Astrocyte of the cerebellum (primary cell): ENCODE measurements at regions not wholly inside any gene's neighbourhood (a gene's known extent, or its start where the extent isn't known, plus 50 kb on each side); places are given as distances from the start of the nearest gene placed in this dataset.

Source experiments
- DNase-seq: peaks from one replicate; pipeline ENCODE4 v3.0.0-alpha.2; 2011; ENCODE audit warnings: low read depth
- H3K4me3 ChIP-seq: 2 replicates; pipeline ENCODE4 v1.5.1; 2011; ENCODE audit warnings: mild to moderate bottlenecking, low read depth, low read length, moderate library complexity
- CTCF ChIP-seq: IDR thresholded peaks from 2 replicates; pipeline ENCODE4 v1.5.1; 2012; ENCODE audit warnings: low read length, low read depth, moderate library complexity, mild to moderate bottlenecking; ENCODE audit errors: missing control alignments
- in situ Hi-C: cut with HindIII; loops from 2 replicates; pipeline ENCODE4 v1.10.0; 2017; ENCODE audit warnings: low sequenced_read_pairs

GRCh38 chr2:238701341-238702206 lies 146.3 kb upstream of the TWIST2 start:
- in situ Hi-C loops: no loop called here
- H3K4me3 ChIP-seq: no peak overlapping the region
- no peak for TF ChIP-seq CTCF
- DNase-seq: no peak

GRCh38 chr2:238702276-238703052 lies 145.4 kb upstream of the TWIST2 start:
- TF ChIP-seq CTCF: no peak
- H3K4me3 ChIP-seq: no peak overlapping the region
- in situ Hi-C loops: no loop called here
- DNase-seq: no peak

GRCh38 chr2:238703053-238703415 lies 144.9 kb upstream of the TWIST2 start:
- TF ChIP-seq CTCF: no peak
- no peak overlapping the region for H3K4me3 ChIP-seq
- in situ Hi-C loops: no loop called here
- no peak for DNase-seq

- no peak for TF ChIP-seq CTCF
- no peak for DNase-seq
- H3K4me3 ChIP-seq: no peak overlapping the region
- in situ Hi-C loops: no loop called here
Measured at GRCh38 chr2:238703436-238703835, 144.4 kb upstream of the TWIST2 start.

DNA sequence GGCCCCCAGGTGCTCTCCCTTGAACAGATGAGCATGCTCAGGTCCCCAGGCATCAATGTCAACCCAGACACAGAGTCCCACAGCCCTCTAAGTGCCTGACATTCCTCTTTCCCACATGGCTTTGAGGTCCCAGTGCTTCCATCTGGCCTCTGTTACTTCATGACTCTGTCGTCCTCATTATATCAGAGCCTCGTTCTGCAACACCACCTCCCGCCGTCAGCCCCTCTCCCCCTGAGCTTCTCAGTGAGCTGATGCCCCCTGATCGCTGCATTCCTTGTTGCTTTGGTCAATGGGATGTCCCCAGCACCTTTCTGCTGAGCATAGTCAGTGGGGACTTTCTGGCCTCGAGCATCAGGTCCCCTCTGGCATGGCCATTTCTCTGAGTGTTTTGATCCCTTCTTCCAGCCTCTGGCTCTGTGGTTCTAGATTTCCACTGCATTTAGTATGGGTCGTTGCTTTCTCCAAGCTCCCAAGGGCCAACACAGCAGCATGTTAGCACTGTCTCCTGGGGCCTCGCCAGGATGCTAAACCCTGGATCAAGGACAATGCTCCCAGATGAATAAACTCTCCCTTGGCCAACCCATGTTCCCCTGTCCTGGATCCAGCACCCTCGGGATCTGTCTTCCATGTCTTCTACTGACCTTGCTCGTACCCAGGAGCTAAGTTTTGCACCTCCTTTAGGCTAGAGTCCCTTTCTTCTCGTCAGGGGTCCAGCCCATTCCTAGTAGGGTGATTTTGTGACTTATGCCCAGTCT lies 143.2 kb upstream of the TWIST2 start:
- no peak for DNase-seq
- TF ChIP-seq CTCF: no peak
- in situ Hi-C loops: no loop called here
- H3K4me3 ChIP-seq: no peak overlapping the region

DNA sequence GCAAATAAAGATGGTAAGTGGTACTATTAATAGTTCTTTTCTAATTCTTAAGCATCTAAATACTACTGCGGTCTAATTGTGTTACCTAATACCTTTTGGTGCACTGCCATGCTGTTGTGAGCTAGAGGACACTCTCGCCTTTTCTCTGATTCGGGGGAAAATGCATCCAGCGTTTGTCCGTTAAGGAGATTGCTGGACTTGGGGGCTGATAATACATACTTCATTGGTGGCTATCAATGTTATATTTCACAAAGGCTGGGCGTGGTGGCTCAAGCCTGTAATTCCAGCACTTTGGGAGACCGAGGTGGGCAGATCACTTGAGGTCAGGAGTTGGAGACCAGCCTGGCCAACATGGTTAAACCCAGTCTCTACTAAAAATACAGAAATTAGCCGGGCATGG lies 141.7 kb upstream of the TWIST2 start:
- no peak for TF ChIP-seq CTCF
- in situ Hi-C loops: no loop called here
- no peak overlapping the region for H3K4me3 ChIP-seq
- DNase-seq: no peak
